GM12878 (cell line): ENCODE measurements at regions not wholly inside any gene's neighbourhood (a gene's known extent, or its start where the extent isn't known, plus 50 kb on each side); places are given as distances from the start of the nearest gene placed in this dataset.
A peak's percentile ranks its signal among the peaks of the same experiment; 100 is the strongest.

ENCODE experiments used
- ATAC-seq: fragments of 200-7000 bp; cut with Tn5 transposase; 3 replicates; pipeline ENCODE4 v1.9.1; 2020; ENCODE audit warnings: mild to moderate bottlenecking, moderate library complexity
- BruUV-seq: library from RNA; stranded (reverse); fragments of 400-500 nt; replicated peaks from 2 replicates; lab custom pipeline; 2021; lab: Mats Ljungman, UMichigan
- CTCF ChIA-PET: fragments of 300-600 bp; sonication (Branson Sonifier 250); formaldehyde crosslinking; extraction: SDS; loops from one replicate; lab custom pipeline; 2021; ENCODE audit warnings: inconsistent platforms; lab: Yijun Ruan, JAX
- POLR2A ChIA-PET: fragments of 350-600 bp; formaldehyde crosslinking; extraction: SDS; loops from one replicate; lab custom pipeline; 2021; ENCODE audit warnings: inconsistent platforms; lab: Charles Lee
- RAD21 ChIA-PET: fragments of 300-600 bp; sonication (Branson Sonifier 250); formaldehyde crosslinking; loops from one replicate; lab custom pipeline; 2023; ENCODE audit warnings: antibody characterized with exemption; ENCODE audit not compliant: unreplicated experiment; lab: Charles Lee
- SMC1A ChIA-PET: fragments of 300-600 bp; sonication (Branson Sonifier 250); formaldehyde crosslinking; loops from one replicate; lab custom pipeline; 2023; ENCODE audit not compliant: unreplicated experiment, uncharacterized antibody; lab: Charles Lee
- DNase-seq: peaks from one replicate; pipeline ENCODE4 v3.0.0-alpha.2; 2011; ENCODE audit warnings: low read depth, low spot score
- FAIRE-seq: peaks from 3 replicates; lab custom pipeline; 2011; peaks lifted over from hg19 to GRCh38; lab: Jason Lieb, UNC
- H2AFZ ChIP-seq: 2 replicates; pipeline ENCODE4 v1.6.0; 2011; ENCODE audit warnings: low read depth, low read length, control low read depth; ENCODE audit not compliant: control insufficient read depth
- H3K27ac ChIP-seq: 2 replicates; pipeline ENCODE4 v1.5.1; 2011; ENCODE audit warnings: control low read depth; ENCODE audit not compliant: control insufficient read depth, insufficient read depth
- H3K27me3 ChIP-seq, 2 experiments: replicated peaks in 1 of 2; 2 replicates each; pipeline versions ENCODE4 v1.6.0 to v1.6.1; 2011; ENCODE audit warnings: low read length in 1 of 2; ENCODE audit not compliant: control insufficient read depth in 2 of 2, insufficient read depth in 2 of 2
- H3K36me3 ChIP-seq, 2 experiments: 2 replicates each; pipeline ENCODE4 v1.5.1; 2011; ENCODE audit warnings: low read length in 1 of 2; ENCODE audit not compliant: control insufficient read depth in 2 of 2, insufficient read depth in 2 of 2
- H3K4me1 ChIP-seq: 2 replicates; pipeline ENCODE4 v1.6.1; 2011; ENCODE audit warnings: mild to moderate bottlenecking, low read length, moderate library complexity, mixed read lengths; ENCODE audit not compliant: control insufficient read depth, insufficient read depth
- H3K4me2 ChIP-seq: 2 replicates; pipeline ENCODE4 v1.6.0; 2011; ENCODE audit warnings: control low read depth; ENCODE audit not compliant: control insufficient read depth, insufficient read depth
- H3K4me3 ChIP-seq: fragments of 200-600 bp; sonication (generic); 2 replicates; pipeline ENCODE4 v1.5.1; 2016
- H3K79me2 ChIP-seq: 2 replicates; pipeline ENCODE4 v1.6.0; 2011; ENCODE audit warnings: low read length; ENCODE audit not compliant: control insufficient read depth, insufficient read depth
- H3K9ac ChIP-seq: 2 replicates; pipeline ENCODE4 v1.8.0; 2011; ENCODE audit warnings: low read length, control low read depth, mixed read lengths; ENCODE audit not compliant: control insufficient read depth, insufficient read depth
- H3K9me3 ChIP-seq: replicated peaks from 3 replicates; pipeline ENCODE4 v1.5.1; 2011; ENCODE audit warnings: mild to moderate bottlenecking, low read length; ENCODE audit not compliant: control insufficient read depth, insufficient read depth
- H4K20me1 ChIP-seq: 2 replicates; pipeline ENCODE4 v1.6.0; 2011; ENCODE audit not compliant: control insufficient read depth, insufficient read depth
- BCLAF1 ChIP-seq: fragments of 450-650 bp; IDR thresholded peaks from 2 replicates; pipeline ENCODE4 v1.6.1; 2017; ENCODE audit warnings: antibody characterized with exemption, mild to moderate bottlenecking, moderate library complexity
- CBFB ChIP-seq: IDR thresholded peaks from 2 replicates; pipeline ENCODE4 v1.6.1; 2016; ENCODE audit warnings: antibody characterized with exemption, low read depth
- CREB1 ChIP-seq: IDR thresholded peaks from 2 replicates; pipeline ENCODE4 v1.6.1; 2012; ENCODE audit warnings: low read depth, mild to moderate bottlenecking, inconsistent platforms
- EED ChIP-seq: sonication (generic); IDR thresholded peaks from 2 replicates; pipeline ENCODE4 v1.6.1; 2016; ENCODE audit warnings: antibody characterized with exemption, low read depth
- EZH2 ChIP-seq: IDR thresholded peaks from 2 replicates; pipeline ENCODE4 v1.6.1; 2012; ENCODE audit warnings: low read depth, mild to moderate bottlenecking, control low read depth, inconsistent platforms, low read length, borderline replicate concordance; ENCODE audit not compliant: control insufficient read depth
- GATAD2B ChIP-seq: fragments of 450-650 bp; conservative IDR thresholded peaks from 2 replicates; pipeline ENCODE4 v1.6.1; 2017; ENCODE audit warnings: low read depth, mild to moderate bottlenecking, moderate library complexity
- HDGF ChIP-seq: fragments of 450-650 bp; IDR thresholded peaks from 2 replicates; pipeline ENCODE4 v1.6.1; 2016; ENCODE audit warnings: antibody characterized with exemption
- KLF5 ChIP-seq: fragments of 450-650 bp; IDR thresholded peaks from 2 replicates; pipeline ENCODE4 v1.6.1; 2014; ENCODE audit warnings: mild to moderate bottlenecking; ENCODE audit not compliant: partially characterized antibody
- MAX ChIP-seq: IDR thresholded peaks from 2 replicates; pipeline ENCODE4 v1.6.1; 2012; ENCODE audit warnings: low read depth, low read length, improper control_type of control experiment
- MEF2B ChIP-seq: fragments of 450-650 bp; IDR thresholded peaks from 2 replicates; pipeline ENCODE4 v1.6.1; 2018; ENCODE audit warnings: mild to moderate bottlenecking, moderate library complexity; ENCODE audit not compliant: partially characterized antibody, poor library complexity, severe bottlenecking
- MYC ChIP-seq: IDR thresholded peaks from 2 replicates; pipeline ENCODE4 v1.6.1; 2011; ENCODE audit warnings: mild to moderate bottlenecking, low read length, moderate library complexity, inconsistent platforms; ENCODE audit not compliant: insufficient read depth, insufficient replicate concordance, insufficient read length, severe bottlenecking
- RB1 ChIP-seq: fragments of 450-650 bp; formaldehyde crosslinking; IDR thresholded peaks from 2 replicates; pipeline ENCODE4 v1.6.1; 2017; ENCODE audit warnings: mild to moderate bottlenecking, borderline replicate concordance
- SPI1 ChIP-seq: IDR thresholded peaks from 2 replicates; pipeline ENCODE4 v1.6.1; 2011; ENCODE audit warnings: low read depth, mild to moderate bottlenecking, low read length, moderate library complexity, borderline replicate concordance; ENCODE audit not compliant: insufficient read depth
- TBL1XR1 ChIP-seq: IDR thresholded peaks from 2 replicates; pipeline ENCODE4 v1.6.1; 2012; ENCODE audit warnings: low read depth, low read length, improper control_type of control experiment
- YY1 ChIP-seq: IDR thresholded peaks from 2 replicates; pipeline ENCODE4 v1.6.1; 2011; ENCODE audit warnings: low read depth, mild to moderate bottlenecking, low read length
- WGBS: methylation state at CpG from one replicate; pipeline ENCODE4 v1.1.6; 2016; ENCODE audit warnings: low lambda C conversion rate; ENCODE audit not compliant: insufficient replicate concordance, insufficient coverage; ENCODE audit errors: missing lambda C conversion rate; 5-methylcytosine and 5-hydroxymethylcytosine counted together
- in situ Hi-C: fragments of 300-500 bp; cut with MboI; formaldehyde crosslinking; loops from 9 replicates; pipeline ENCODE4 v1.14.3; 2018; ENCODE audit warnings: mixed read lengths
- intact Hi-C: fragments of 100-400 bp; cut with micrococcal nuclease; formaldehyde crosslinking; loops from one replicate; pipeline ENCODE4 v1.14.2; 2022; ENCODE audit not compliant: unreplicated experiment

GRCh38 chr10:108771106-108771505 lies 1152.2 kb downstream of the XPNPEP1 start:
- H3K4me1 ChIP-seq, result no peaks in the 10 kb centered on the region
- no peak for ATAC-seq
- H3K9ac ChIP-seq, result no peak overlapping the region
- H3K79me2 ChIP-seq, result no peaks in the 10 kb centered on the region
- TF ChIP-seq EED (no peak), MEF2B (peak; percentile 21)
- TF ChIP-seq, all 136 proteins: peak for 1
- no peaks in the 10 kb centered on the region for H3K27me3 ChIP-seq
- no peak overlapping the region for H2AFZ ChIP-seq
- RAD21 ChIA-PET, result no interaction called here
- H4K20me1 ChIP-seq, result no peaks in the 10 kb centered on the region
- no peaks in the 10 kb centered on the region for H3K9me3 ChIP-seq
- SMC1A ChIA-PET, result interaction anchor here (0.9 to 1.8 kb wide), 2 partner anchors 10 to 67 kb away, joined by 3 to 4 read pairs; no protein-coding TSS in a partner anchor
- intact Hi-C loops, result no loop called here
- in situ Hi-C loops, result no loop called here
- POLR2A ChIA-PET, result no interaction called here
- DNase-seq (no peak), FAIRE-seq (no peak)
- CTCF ChIA-PET, result interaction anchor here (0.7 to 1.7 kb wide), 2 partner anchors 16 to 294 kb away, joined by 4 to 6 read pairs; no protein-coding TSS in a partner anchor
- no peak overlapping the region for H3K27ac ChIP-seq
- no peaks in the 10 kb centered on the region for H3K36me3 ChIP-seq
- H3K4me2 ChIP-seq, result no peak overlapping the region
- H3K4me3 ChIP-seq, result no peak overlapping the region
- BruUV-seq, result no TSS peak

GRCh38 chr10:108765794-108766193 lies 1157.5 kb downstream of the XPNPEP1 start:
- H3K4me2 ChIP-seq, result no peak overlapping the region
- ChIA-PET RAD21 (no interaction called here), POLR2A (no interaction called here)
- FAIRE-seq (no peak), DNase-seq (no peak)
- BruUV-seq, result no TSS peak
- no peaks in the 10 kb centered on the region for H3K4me1 ChIP-seq
- no peak overlapping the region for H3K27ac ChIP-seq
- H4K20me1 ChIP-seq, result no peaks in the 10 kb centered on the region
- whole genome bisulfite sequencing, result 0% methylated on average over 1 of the region's 1 CpG
- H3K4me3 ChIP-seq, result no peak overlapping the region
- TF ChIP-seq SPI1 (no peak), KLF5 (no peak), BCLAF1 (no peak), MYC (no peak), GATAD2B (no peak), CBFB (no peak), RB1 (no peak), TBL1XR1 (no peak), HDGF (no peak), EZH2 (no peak), MAX (no peak), CREB1 (no peak), YY1 (no peak)
- TF ChIP-seq, all 136 proteins: peak for 0
- no peak for ATAC-seq
- intact Hi-C loops (no loop called here), in situ Hi-C loops (no loop called here)
- H3K79me2 ChIP-seq, result no peaks in the 10 kb centered on the region
- no peaks in the 10 kb centered on the region for H3K36me3 ChIP-seq
- ChIA-PET CTCF (no interaction called here), SMC1A (interaction anchor here (1.1 kb wide), 1 partner anchor 14 kb away, joined by 4 read pairs; no protein-coding TSS in a partner anchor)
- no peak overlapping the region for H3K9ac ChIP-seq
- no peaks in the 10 kb centered on the region for H3K9me3 ChIP-seq
- H3K27me3 ChIP-seq, result no peaks in the 10 kb centered on the region
- H2AFZ ChIP-seq, result no peak overlapping the region
